GM12892 (cell line): ENCODE measurements at regions not wholly inside any gene's neighbourhood (a gene's known extent, or its start where the extent isn't known, plus 50 kb on each side); places are given as distances from the start of the nearest gene placed in this dataset.

Source experiments
- POLR2A ChIP-seq: IDR thresholded peaks from 2 replicates; pipeline ENCODE4 v1.6.1; 2011; ENCODE audit warnings: low read depth, low read length, control low read depth
- POLR2AphosphoS5 ChIP-seq: IDR thresholded peaks from 2 replicates; pipeline ENCODE4 v1.6.1; 2011; ENCODE audit warnings: low read depth, low read length, control low read depth
- TAF1 ChIP-seq: IDR thresholded peaks from 2 replicates; pipeline ENCODE4 v1.6.1; 2011; ENCODE audit warnings: low read depth, mild to moderate bottlenecking, control low read depth, low read length, borderline replicate concordance

DNA sequence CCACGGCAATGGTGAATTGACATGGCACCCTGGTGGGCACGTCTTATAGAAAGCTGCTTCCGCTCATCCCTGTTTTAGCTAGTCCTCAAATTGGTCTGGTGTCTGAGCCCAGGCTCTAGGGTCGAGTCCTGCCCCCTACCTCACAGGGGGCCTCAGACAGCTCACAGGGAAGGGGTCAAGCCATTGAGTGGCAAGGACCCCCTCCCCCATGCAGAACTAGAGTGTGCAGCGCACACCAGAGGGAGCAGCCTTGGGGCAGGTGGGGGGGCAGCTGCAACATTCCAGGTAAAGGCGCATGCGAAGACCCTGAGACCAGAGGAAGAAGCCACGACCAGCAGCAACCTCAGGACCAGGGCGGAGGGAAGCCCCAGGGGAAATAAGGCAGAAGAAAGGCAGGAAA lies 240.4 kb upstream of the PPP2R2D start:
- TF ChIP-seq POLR2AphosphoS5 (no peak), TAF1 (no peak), POLR2A (no peak)
